Liver (tissue), 3 donors: ENCODE measurements at regions not wholly inside any gene's neighbourhood (a gene's known extent, or its start where the extent isn't known, plus 50 kb on each side); places are given as distances from the start of the nearest gene placed in this dataset.

Experiments used
- EGR1 ChIP-seq, 2 donors: IDR thresholded peaks; 2 replicates each; pipeline ENCODE4 v1.6.1; 2016 to 2018; ENCODE audit warnings: antibody characterized with exemption in 2 of 2, low read depth in 2 of 2
- GABPA ChIP-seq, 2 donors: IDR thresholded peaks in 1 of 2; conservative IDR thresholded peaks in 1 of 2; 2 replicates each; pipeline ENCODE4 v1.6.1; 2016; ENCODE audit warnings: antibody characterized with exemption in 2 of 2, mild to moderate bottlenecking in 1 of 2, moderate library complexity in 1 of 2
- JUND ChIP-seq, 2 donors: IDR thresholded peaks; 2 replicates each; pipeline ENCODE4 v1.6.1; 2016; ENCODE audit warnings: antibody characterized with exemption in 2 of 2
- NR2F2 ChIP-seq: IDR thresholded peaks from 2 replicates; pipeline ENCODE4 v1.6.1; 2016; ENCODE audit warnings: antibody characterized with exemption
- RAD21 ChIP-seq, 2 donors: IDR thresholded peaks; 2 replicates each; pipeline ENCODE4 v1.6.1; 2016; ENCODE audit warnings: antibody characterized with exemption in 2 of 2, mild to moderate bottlenecking in 2 of 2
- SP1 ChIP-seq: IDR thresholded peaks from 2 replicates; pipeline ENCODE4 v1.6.1; 2018; ENCODE audit warnings: antibody characterized with exemption, mild to moderate bottlenecking
- TAF1 ChIP-seq: conservative IDR thresholded peaks from 2 replicates; pipeline ENCODE4 v1.6.1; 2016; ENCODE audit warnings: antibody characterized with exemption, mild to moderate bottlenecking
- YY1 ChIP-seq: IDR thresholded peaks from 2 replicates; pipeline ENCODE4 v1.6.1; 2016; ENCODE audit warnings: antibody characterized with exemption, mild to moderate bottlenecking
- TF ChIP-seq, protein P1 (sequence below): fragments of 150-350 bp; IDR thresholded peaks from 2 replicates; pipeline ENCODE4 v1.5.1; 2017; ENCODE audit warnings: improper control_type of control experiment, low read depth, low read length; ENCODE audit not compliant: missing input control
- TF ChIP-seq, protein P2 (sequence below): IDR thresholded peaks from 2 replicates; pipeline ENCODE4 v1.6.1; 2016; ENCODE audit warnings: antibody characterized with exemption
- TF ChIP-seq, protein P3 (sequence below): IDR thresholded peaks from 2 replicates; pipeline ENCODE4 v1.6.1; 2016; ENCODE audit warnings: antibody characterized with exemption
- donor health status: healthy.
- donor health status: healthy.

DNA sequence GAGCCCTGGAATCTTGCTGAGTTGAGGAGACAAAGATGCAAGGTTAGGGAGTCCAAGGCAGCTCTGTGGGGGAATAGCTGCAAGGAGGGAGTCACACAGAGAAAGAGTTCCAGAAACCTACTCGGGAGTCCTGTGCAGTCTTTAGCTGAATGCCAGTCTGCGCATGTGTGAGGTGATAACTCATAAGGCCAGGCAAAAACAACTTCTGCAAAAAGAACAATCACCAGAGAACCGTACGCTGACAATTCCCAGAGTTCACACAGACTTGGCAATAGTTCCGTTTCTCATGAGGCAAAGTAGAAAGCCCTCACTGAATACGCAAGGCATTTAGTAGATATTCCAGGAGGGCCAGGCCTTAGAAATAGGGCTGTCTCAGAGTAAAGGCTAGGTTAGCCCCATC, 135.2 kb upstream of the TAB2 start:
- TF ChIP-seq GABPA (IDR thresholded peaks at IDR 0.05 in 1 of 2, conservative IDR thresholded peaks at IDR 0.05 in 1 of 2) (no peak), SP1 (no peak), YY1 (no peak), NR2F2 (no peak), TAF1 (no peak), EGR1 (IDR thresholded peaks at IDR 0.05; ENCODE audit: low read depth in 2 of 2) (no peak), JUND (IDR thresholded peaks at IDR 0.05) (no peak), RAD21 (IDR thresholded peaks at IDR 0.05) (no peak)
- TF ChIP-seq, protein P1, sequence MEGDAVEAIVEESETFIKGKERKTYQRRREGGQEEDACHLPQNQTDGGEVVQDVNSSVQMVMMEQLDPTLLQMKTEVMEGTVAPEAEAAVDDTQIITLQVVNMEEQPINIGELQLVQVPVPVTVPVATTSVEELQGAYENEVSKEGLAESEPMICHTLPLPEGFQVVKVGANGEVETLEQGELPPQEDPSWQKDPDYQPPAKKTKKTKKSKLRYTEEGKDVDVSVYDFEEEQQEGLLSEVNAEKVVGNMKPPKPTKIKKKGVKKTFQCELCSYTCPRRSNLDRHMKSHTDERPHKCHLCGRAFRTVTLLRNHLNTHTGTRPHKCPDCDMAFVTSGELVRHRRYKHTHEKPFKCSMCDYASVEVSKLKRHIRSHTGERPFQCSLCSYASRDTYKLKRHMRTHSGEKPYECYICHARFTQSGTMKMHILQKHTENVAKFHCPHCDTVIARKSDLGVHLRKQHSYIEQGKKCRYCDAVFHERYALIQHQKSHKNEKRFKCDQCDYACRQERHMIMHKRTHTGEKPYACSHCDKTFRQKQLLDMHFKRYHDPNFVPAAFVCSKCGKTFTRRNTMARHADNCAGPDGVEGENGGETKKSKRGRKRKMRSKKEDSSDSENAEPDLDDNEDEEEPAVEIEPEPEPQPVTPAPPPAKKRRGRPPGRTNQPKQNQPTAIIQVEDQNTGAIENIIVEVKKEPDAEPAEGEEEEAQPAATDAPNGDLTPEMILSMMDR: no peak
- TF ChIP-seq, protein P2, sequence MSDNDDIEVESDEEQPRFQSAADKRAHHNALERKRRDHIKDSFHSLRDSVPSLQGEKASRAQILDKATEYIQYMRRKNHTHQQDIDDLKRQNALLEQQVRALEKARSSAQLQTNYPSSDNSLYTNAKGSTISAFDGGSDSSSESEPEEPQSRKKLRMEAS: no peak
- TF ChIP-seq, protein P3, sequence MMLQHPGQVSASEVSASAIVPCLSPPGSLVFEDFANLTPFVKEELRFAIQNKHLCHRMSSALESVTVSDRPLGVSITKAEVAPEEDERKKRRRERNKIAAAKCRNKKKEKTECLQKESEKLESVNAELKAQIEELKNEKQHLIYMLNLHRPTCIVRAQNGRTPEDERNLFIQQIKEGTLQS: no peak
